B cell (primary cell): ENCODE measurements at regions not wholly inside any gene's neighbourhood (a gene's known extent, or its start where the extent isn't known, plus 50 kb on each side); places are given as distances from the start of the nearest gene placed in this dataset.

Experiments
- EZH2 ChIP-seq: IDR thresholded peaks from 2 replicates; pipeline ENCODE4 v1.6.1; 2012; ENCODE audit warnings: borderline replicate concordance, low read depth, mild to moderate bottlenecking, moderate library complexity, low read length; ENCODE audit not compliant: insufficient read depth, poor library complexity, severe bottlenecking
- TF ChIP-seq, protein P1 (sequence below): fragments of 200-600 bp; IDR thresholded peaks from one replicate; pipeline ENCODE4 v1.8.0; 2022; ENCODE audit warnings: antibody characterized with exemption, mild to moderate bottlenecking

DNA sequence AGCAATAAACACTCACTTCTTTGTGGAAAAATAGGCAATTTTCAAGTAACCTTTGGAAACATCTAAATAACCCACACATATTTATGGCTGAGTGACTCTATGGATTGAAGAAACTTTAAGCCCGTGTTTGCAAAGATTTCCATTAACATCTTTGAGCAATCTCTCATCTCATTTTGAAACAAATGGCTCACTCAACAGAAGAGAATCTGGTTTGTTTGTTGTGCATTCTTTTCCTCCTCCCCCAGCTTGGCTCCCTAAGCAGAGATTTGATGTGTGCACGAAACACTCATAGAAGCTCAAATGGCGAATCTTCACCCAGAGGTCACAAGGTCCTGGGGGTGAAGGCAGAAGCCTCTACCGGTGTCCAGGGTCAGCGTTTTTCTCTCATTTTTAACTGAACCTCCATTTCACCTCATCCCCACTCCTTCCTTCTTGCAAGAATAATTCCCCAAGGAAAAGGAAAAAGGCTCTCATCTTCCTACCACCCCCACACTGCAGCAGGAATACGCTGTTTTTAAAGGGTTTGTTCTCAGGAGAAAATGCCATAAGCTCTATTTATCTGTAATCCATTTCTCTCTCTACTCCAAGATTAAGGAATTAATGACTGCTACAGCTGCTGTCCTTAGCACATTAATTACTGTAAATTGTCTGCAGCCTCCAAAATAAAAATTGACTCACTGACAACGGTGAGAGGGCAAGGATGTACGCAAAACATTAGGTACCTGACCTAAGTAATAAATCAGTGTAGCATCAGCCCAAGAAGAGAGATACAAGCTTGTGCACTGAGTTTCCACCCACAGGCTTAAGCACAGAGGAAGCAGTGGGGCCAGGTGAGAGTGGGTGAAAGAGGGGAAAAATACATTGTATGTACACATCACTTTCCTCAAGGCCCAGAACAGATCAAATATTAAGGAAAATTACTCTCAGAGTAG lies 307.6 kb upstream of the NOCT start:
- TF ChIP-seq, protein P1, sequence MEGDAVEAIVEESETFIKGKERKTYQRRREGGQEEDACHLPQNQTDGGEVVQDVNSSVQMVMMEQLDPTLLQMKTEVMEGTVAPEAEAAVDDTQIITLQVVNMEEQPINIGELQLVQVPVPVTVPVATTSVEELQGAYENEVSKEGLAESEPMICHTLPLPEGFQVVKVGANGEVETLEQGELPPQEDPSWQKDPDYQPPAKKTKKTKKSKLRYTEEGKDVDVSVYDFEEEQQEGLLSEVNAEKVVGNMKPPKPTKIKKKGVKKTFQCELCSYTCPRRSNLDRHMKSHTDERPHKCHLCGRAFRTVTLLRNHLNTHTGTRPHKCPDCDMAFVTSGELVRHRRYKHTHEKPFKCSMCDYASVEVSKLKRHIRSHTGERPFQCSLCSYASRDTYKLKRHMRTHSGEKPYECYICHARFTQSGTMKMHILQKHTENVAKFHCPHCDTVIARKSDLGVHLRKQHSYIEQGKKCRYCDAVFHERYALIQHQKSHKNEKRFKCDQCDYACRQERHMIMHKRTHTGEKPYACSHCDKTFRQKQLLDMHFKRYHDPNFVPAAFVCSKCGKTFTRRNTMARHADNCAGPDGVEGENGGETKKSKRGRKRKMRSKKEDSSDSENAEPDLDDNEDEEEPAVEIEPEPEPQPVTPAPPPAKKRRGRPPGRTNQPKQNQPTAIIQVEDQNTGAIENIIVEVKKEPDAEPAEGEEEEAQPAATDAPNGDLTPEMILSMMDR = no peak
- TF ChIP-seq EZH2 = no peak
